OCI-LY1 (cell line): ENCODE measurements at regions not wholly inside any gene's neighbourhood (a gene's known extent, or its start where the extent isn't known, plus 50 kb on each side); places are given as distances from the start of the nearest gene placed in this dataset.

Experiments
- EZH2 ChIP-seq: fragments of 200-600 bp; sonication (generic), shearing (Covaris generic); IDR thresholded peaks from 2 replicates; pipeline ENCODE4 v1.8.0; 2017; ENCODE audit warnings: borderline replicate concordance, mixed run types, mild to moderate bottlenecking, antibody characterized with exemption, low read length, moderate library complexity, mixed read lengths
- TF ChIP-seq, protein P1 (sequence below): fragments of 200-600 bp; sonication (generic), shearing (Covaris generic); IDR thresholded peaks from 2 replicates; pipeline ENCODE4 v1.5.1; 2017; ENCODE audit warnings: mild to moderate bottlenecking, antibody characterized with exemption, low read length, moderate library complexity, mixed read lengths

DNA sequence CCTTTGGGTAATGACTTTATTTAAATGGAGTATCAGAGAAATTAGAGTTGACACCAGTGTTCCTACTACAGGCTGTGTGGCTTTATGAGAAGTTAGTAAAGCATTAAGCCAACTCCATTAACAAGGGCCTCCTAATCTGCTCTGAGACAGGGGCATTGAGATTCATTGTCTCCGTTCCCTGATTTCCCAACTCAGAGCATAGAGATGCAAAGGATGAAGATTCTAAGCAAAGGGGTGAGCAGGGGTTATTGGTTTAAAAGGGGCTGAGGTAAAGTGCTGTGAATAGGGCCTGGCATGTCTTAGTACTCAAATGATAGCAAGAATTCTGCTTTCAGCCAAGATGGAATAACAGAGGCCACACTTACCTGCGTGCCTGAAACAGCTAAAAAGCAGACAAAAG lies 428.4 kb downstream of the PTPRU start:
- TF ChIP-seq, protein P1, sequence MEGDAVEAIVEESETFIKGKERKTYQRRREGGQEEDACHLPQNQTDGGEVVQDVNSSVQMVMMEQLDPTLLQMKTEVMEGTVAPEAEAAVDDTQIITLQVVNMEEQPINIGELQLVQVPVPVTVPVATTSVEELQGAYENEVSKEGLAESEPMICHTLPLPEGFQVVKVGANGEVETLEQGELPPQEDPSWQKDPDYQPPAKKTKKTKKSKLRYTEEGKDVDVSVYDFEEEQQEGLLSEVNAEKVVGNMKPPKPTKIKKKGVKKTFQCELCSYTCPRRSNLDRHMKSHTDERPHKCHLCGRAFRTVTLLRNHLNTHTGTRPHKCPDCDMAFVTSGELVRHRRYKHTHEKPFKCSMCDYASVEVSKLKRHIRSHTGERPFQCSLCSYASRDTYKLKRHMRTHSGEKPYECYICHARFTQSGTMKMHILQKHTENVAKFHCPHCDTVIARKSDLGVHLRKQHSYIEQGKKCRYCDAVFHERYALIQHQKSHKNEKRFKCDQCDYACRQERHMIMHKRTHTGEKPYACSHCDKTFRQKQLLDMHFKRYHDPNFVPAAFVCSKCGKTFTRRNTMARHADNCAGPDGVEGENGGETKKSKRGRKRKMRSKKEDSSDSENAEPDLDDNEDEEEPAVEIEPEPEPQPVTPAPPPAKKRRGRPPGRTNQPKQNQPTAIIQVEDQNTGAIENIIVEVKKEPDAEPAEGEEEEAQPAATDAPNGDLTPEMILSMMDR = no peak
- no peak for TF ChIP-seq EZH2
